PC-9 (cell line): ENCODE measurements at regions not wholly inside any gene's neighbourhood (a gene's known extent, or its start where the extent isn't known, plus 50 kb on each side); places are given as distances from the start of the nearest gene placed in this dataset.

Source experiments
- BruUV-seq: library from RNA; stranded (reverse); fragments of 400-500 nt; replicated peaks from 2 replicates; lab custom pipeline; 2021; lab: Mats Ljungman, UMichigan
- CTCF ChIA-PET: fragments of 300-600 bp; sonication (Branson Sonifier 250); formaldehyde crosslinking; loops from one replicate; lab custom pipeline; 2022; ENCODE audit warnings: antibody characterized with exemption; lab: Charles Lee
- POLR2A ChIA-PET: fragments of 300-600 bp; sonication (Branson Sonifier 250); formaldehyde crosslinking; loops from one replicate; lab custom pipeline; 2022; ENCODE audit warnings: antibody characterized with exemption; ENCODE audit not compliant: unreplicated experiment; lab: Charles Lee
- DNase-seq, 2 experiments: peaks; one replicate each; pipeline versions ENCODE4 v3.0.0 to v3.0.0-alpha.2; 2015 to 2022; ENCODE audit warnings: mixed read lengths in 1 of 2
- H2AFZ ChIP-seq: fragments of 200-600 bp; sonication (generic); 2 replicates; pipeline ENCODE4 v1.8.1; 2017; ENCODE audit warnings: antibody characterized with exemption
- H3F3A ChIP-seq: fragments of 200-600 bp; sonication (generic); 2 replicates; pipeline ENCODE4 v1.8.1; 2017; ENCODE audit warnings: antibody characterized with exemption, mild to moderate bottlenecking, low read depth; ENCODE audit not compliant: insufficient read depth
- H3K27ac ChIP-seq: fragments of 200-600 bp; sonication (generic); 2 replicates; pipeline ENCODE4 v1.6.1; 2016; ENCODE audit warnings: mixed run types
- H3K27me3 ChIP-seq: fragments of 200-600 bp; sonication (generic); 2 replicates; pipeline ENCODE4 v1.6.1; 2016; ENCODE audit warnings: low read depth, mixed run types; ENCODE audit not compliant: insufficient read depth
- H3K36me3 ChIP-seq: fragments of 200-600 bp; sonication (generic); 2 replicates; pipeline ENCODE4 v1.6.1; 2016; ENCODE audit warnings: low read depth, mixed run types
- H3K4me1 ChIP-seq: fragments of 200-600 bp; sonication (generic); replicated peaks from 2 replicates; pipeline ENCODE4 v1.6.1; 2016; ENCODE audit warnings: mixed run types; ENCODE audit not compliant: insufficient read depth
- H3K4me2 ChIP-seq: fragments of 200-600 bp; sonication (generic); 2 replicates; pipeline ENCODE4 v1.6.1; 2017; ENCODE audit warnings: mixed run types
- H3K4me3 ChIP-seq: fragments of 200-600 bp; sonication (generic); 2 replicates; pipeline ENCODE4 v1.6.1; 2016; ENCODE audit warnings: mixed run types
- H3K79me2 ChIP-seq: fragments of 200-600 bp; sonication (generic); 2 replicates; pipeline ENCODE4 v1.6.1; 2017; ENCODE audit warnings: low read depth, mixed run types
- H3K9me2 ChIP-seq: fragments of 200-600 bp; sonication (generic); 2 replicates; pipeline ENCODE4 v1.8.1; 2017; ENCODE audit warnings: mild to moderate bottlenecking; ENCODE audit not compliant: insufficient read depth
- H3K9me3 ChIP-seq: fragments of 200-600 bp; sonication (generic); 2 replicates; pipeline ENCODE4 v1.8.1; 2016; ENCODE audit warnings: low read depth; ENCODE audit not compliant: insufficient read depth
- H4K20me1 ChIP-seq: fragments of 200-600 bp; sonication (generic); 2 replicates; pipeline ENCODE4 v1.8.1; 2017; ENCODE audit not compliant: insufficient read depth
- EZH2 ChIP-seq: fragments of 200-600 bp; sonication (generic); IDR thresholded peaks from 2 replicates; pipeline ENCODE4 v1.8.0; 2017; ENCODE audit warnings: antibody characterized with exemption, low read depth
- intact Hi-C: fragments of 100-400 bp; cut with micrococcal nuclease; formaldehyde crosslinking; loops from one replicate; pipeline ENCODE4 v1.10.0; 2022; ENCODE audit not compliant: unreplicated experiment
- TF ChIP-seq, protein P1 (sequence below): fragments of 200-600 bp; sonication (generic); conservative IDR thresholded peaks from 2 replicates; pipeline ENCODE4 v1.6.1; 2017; ENCODE audit warnings: mixed run types, antibody characterized with exemption, mild to moderate bottlenecking, moderate library complexity

GRCh38 chr9:2354856-2355696 is 266.5 kb upstream of the VLDLR start:
- no peak overlapping the region for H2AFZ ChIP-seq
- DNase-seq = no peak
- TF ChIP-seq, protein P1, sequence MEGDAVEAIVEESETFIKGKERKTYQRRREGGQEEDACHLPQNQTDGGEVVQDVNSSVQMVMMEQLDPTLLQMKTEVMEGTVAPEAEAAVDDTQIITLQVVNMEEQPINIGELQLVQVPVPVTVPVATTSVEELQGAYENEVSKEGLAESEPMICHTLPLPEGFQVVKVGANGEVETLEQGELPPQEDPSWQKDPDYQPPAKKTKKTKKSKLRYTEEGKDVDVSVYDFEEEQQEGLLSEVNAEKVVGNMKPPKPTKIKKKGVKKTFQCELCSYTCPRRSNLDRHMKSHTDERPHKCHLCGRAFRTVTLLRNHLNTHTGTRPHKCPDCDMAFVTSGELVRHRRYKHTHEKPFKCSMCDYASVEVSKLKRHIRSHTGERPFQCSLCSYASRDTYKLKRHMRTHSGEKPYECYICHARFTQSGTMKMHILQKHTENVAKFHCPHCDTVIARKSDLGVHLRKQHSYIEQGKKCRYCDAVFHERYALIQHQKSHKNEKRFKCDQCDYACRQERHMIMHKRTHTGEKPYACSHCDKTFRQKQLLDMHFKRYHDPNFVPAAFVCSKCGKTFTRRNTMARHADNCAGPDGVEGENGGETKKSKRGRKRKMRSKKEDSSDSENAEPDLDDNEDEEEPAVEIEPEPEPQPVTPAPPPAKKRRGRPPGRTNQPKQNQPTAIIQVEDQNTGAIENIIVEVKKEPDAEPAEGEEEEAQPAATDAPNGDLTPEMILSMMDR = no peak
- no peak for TF ChIP-seq EZH2
- no peaks in the 10 kb centered on the region for H4K20me1 ChIP-seq
- no peaks in the 10 kb centered on the region for H3K9me3 ChIP-seq
- no peaks in the 10 kb centered on the region for H3K9me2 ChIP-seq
- no TSS peak for BruUV-seq
- no peaks in the 10 kb centered on the region for H3K79me2 ChIP-seq
- H3K4me2 ChIP-seq = no peak overlapping the region
- no peaks in the 10 kb centered on the region for H3K36me3 ChIP-seq
- no peak overlapping the region for H3K4me3 ChIP-seq
- ChIA-PET POLR2A (interaction anchor here (0.6 kb wide), 1 partner anchor 134 kb away, joined by 3 read pairs; no protein-coding TSS in a partner anchor), CTCF (no interaction called here)
- no peaks in the 10 kb centered on the region for H3F3A ChIP-seq
- no peaks in the 10 kb centered on the region for H3K4me1 ChIP-seq
- no peak overlapping the region for H3K27ac ChIP-seq
- H3K27me3 ChIP-seq = no peaks in the 10 kb centered on the region
- intact Hi-C loops = no loop called here

DNA sequence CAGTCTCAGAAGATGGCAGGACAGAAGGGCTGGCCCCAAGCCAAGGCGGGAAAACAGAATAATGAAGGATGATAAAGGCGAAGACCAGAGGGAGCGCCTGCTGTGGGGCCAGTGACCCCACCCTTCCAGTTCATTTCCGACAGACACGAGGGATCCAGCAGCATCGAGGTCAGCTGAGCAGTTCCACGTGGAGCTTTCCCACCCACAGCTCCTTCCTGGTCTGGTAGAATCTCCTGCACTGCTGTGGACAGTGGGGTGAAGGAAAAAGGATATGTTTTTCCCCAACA is 265.9 kb upstream of the VLDLR start:
- Histone ChIP-seq H3F3A (no peaks in the 10 kb centered on the region), H4K20me1 (no peaks in the 10 kb centered on the region), H3K4me2 (no peak overlapping the region), H3K27me3 (no peaks in the 10 kb centered on the region), H3K27ac (no peak overlapping the region), H3K9me2 (no peaks in the 10 kb centered on the region), H3K9me3 (no peaks in the 10 kb centered on the region), H3K79me2 (no peaks in the 10 kb centered on the region), H3K4me3 (no peak overlapping the region), H3K4me1 (no peaks in the 10 kb centered on the region), H3K36me3 (no peaks in the 10 kb centered on the region), H2AFZ (no peak overlapping the region)
- intact Hi-C loops = no loop called here
- no TSS peak for BruUV-seq
- DNase-seq = no peak
- ChIA-PET POLR2A (no interaction called here), CTCF (no interaction called here)
- TF ChIP-seq, protein P1 = no peak

DNA sequence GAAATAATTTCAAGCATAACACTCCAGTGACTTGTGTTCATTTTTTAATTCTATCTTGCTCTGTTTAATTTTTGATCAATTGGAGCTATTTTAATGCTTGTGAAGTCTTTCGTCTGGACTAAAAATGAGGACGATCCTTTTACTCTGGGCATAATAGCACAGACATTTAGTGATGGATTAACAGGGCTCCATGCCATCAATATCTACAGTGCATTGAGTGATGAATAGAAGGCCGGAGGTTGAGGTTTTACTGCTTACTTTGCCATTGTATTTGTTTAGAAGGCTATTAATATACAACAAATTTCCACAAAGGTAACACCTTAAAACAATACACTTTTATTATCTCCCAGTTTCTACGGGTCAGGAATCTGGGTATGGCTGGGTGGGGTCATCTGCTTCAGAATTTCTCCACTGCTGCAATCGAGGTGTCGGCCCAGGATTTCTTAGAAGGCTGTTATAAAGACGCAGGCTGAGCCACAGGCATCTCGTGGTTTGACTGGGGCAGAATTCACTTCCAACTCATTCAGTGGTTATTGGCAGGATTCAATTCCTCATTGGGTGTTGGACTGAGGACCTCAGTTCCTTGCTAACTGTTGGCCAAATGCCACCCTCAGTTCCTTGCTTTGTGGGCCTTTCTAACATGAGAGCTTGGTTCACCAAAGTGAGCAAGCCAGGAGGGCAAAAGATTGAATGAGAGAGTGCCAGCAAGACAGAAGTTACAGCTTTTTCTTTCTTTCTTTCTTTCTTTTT is 265.4 kb upstream of the VLDLR start:
- Histone ChIP-seq H3K4me3 (no peak overlapping the region), H3K27ac (no peak overlapping the region), H3K9me3 (no peaks in the 10 kb centered on the region), H4K20me1 (no peaks in the 10 kb centered on the region), H3K27me3 (no peaks in the 10 kb centered on the region), H3K4me1 (no peaks in the 10 kb centered on the region), H3K79me2 (no peaks in the 10 kb centered on the region), H2AFZ (no peak overlapping the region), H3F3A (no peaks in the 10 kb centered on the region), H3K9me2 (no peaks in the 10 kb centered on the region), H3K36me3 (no peaks in the 10 kb centered on the region), H3K4me2 (no peak overlapping the region)
- intact Hi-C loops = no loop called here
- POLR2A ChIA-PET = no interaction called here
- DNase-seq = no peak
- BruUV-seq = no TSS peak
- TF ChIP-seq, protein P1 = no peak
- no peak for TF ChIP-seq EZH2
- CTCF ChIA-PET = no interaction called here
